Type B pancreatic cell (in vitro differentiated cells): ENCODE measurements at regions not wholly inside any gene's neighbourhood (a gene's known extent, or its start where the extent isn't known, plus 50 kb on each side); places are given as distances from the start of the nearest gene placed in this dataset.

Experiments used
- DNase-seq: peaks from one replicate; pipeline ENCODE4 v3.0.0; 2021; ENCODE audit warnings: mixed read lengths; ENCODE audit not compliant: unreplicated experiment; ENCODE audit errors: extremely low spot score
- H3K27ac Mint-ChIP-seq: 2 replicates; pipeline ENCODE4 v1.8.0; 2021; ENCODE audit warnings: mild to moderate bottlenecking, mixed read lengths
- H3K27me3 Mint-ChIP-seq: 2 replicates; pipeline ENCODE4 v1.8.0; 2021; ENCODE audit warnings: mixed read lengths
- H3K36me3 Mint-ChIP-seq: 2 replicates; pipeline ENCODE4 v1.8.0; 2021; ENCODE audit warnings: mixed read lengths
- H3K4me1 Mint-ChIP-seq: one replicate; pipeline ENCODE4 v1.8.0; 2021; ENCODE audit warnings: mixed read lengths; ENCODE audit not compliant: unreplicated experiment
- H3K4me3 Mint-ChIP-seq: 2 replicates; pipeline ENCODE4 v1.8.0; 2021; ENCODE audit warnings: mild to moderate bottlenecking, mixed read lengths
- H3K9me3 Mint-ChIP-seq: 2 replicates; pipeline ENCODE4 v1.8.0; 2021; ENCODE audit warnings: mixed read lengths
- TF ChIP-seq, protein P1 (sequence below): fragments of 200-600 bp; sonication (generic); conservative IDR thresholded peaks from 2 replicates; pipeline ENCODE4 v1.5.0; 2021; ENCODE audit warnings: antibody characterized with exemption, mild to moderate bottlenecking

DNA sequence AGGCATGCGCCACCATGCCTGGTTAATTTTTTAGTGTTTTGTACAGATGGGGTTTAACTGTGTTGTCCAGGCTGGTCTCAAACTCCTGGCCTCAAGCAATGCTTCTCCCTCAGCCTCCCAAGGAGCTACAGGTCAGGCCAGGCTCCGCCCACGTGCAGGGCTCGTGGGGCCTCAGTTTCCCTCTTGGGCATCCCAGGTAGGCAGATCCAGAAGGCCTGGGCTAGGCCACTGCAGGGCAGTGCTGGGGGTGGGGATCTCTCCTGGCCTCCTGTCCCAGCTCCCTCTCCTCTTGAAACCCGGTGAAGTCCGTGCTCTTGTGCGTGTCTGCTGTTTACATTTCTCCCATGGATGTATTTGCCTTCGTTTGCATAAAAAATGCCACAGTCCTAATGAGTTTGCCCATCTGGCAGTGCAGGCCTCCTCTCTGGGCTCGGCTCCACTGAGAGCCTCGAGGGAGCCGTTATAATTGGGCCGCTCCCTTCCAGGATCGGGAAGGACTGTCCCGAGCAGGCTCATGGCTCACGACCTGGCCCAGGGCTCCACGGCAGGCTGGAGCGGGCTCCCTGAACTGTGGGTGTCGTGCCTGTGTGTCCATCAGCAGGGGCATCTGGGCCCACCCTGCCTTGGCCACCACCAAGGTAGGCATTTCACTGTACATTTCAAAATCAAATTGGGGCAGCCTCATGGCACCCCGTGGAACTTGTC is 52.6 kb upstream of the RUFY1 start:
- no peak for DNase-seq
- Mint-ChIP-seq H3K4me1 (no peaks in the 10 kb centered on the region), H3K4me3 (no peak overlapping the region), H3K36me3 (no peaks in the 10 kb centered on the region), H3K27ac (no peak overlapping the region), H3K27me3 (no peaks in the 10 kb centered on the region), H3K9me3 (no peaks in the 10 kb centered on the region)
- TF ChIP-seq, protein P1, sequence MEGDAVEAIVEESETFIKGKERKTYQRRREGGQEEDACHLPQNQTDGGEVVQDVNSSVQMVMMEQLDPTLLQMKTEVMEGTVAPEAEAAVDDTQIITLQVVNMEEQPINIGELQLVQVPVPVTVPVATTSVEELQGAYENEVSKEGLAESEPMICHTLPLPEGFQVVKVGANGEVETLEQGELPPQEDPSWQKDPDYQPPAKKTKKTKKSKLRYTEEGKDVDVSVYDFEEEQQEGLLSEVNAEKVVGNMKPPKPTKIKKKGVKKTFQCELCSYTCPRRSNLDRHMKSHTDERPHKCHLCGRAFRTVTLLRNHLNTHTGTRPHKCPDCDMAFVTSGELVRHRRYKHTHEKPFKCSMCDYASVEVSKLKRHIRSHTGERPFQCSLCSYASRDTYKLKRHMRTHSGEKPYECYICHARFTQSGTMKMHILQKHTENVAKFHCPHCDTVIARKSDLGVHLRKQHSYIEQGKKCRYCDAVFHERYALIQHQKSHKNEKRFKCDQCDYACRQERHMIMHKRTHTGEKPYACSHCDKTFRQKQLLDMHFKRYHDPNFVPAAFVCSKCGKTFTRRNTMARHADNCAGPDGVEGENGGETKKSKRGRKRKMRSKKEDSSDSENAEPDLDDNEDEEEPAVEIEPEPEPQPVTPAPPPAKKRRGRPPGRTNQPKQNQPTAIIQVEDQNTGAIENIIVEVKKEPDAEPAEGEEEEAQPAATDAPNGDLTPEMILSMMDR, result no peak

GRCh38 chr5:179495906-179496455 is 54.4 kb upstream of the RUFY1 start:
- H3K4me3 Mint-ChIP-seq, result no peak overlapping the region
- TF ChIP-seq, protein P1, result no peak
- no peak overlapping the region for H3K27ac Mint-ChIP-seq
- no peaks in the 10 kb centered on the region for H3K4me1 Mint-ChIP-seq
- no peak for DNase-seq
- no peaks in the 10 kb centered on the region for H3K9me3 Mint-ChIP-seq
- H3K36me3 Mint-ChIP-seq, result no peaks in the 10 kb centered on the region
- no peaks in the 10 kb centered on the region for H3K27me3 Mint-ChIP-seq

DNA sequence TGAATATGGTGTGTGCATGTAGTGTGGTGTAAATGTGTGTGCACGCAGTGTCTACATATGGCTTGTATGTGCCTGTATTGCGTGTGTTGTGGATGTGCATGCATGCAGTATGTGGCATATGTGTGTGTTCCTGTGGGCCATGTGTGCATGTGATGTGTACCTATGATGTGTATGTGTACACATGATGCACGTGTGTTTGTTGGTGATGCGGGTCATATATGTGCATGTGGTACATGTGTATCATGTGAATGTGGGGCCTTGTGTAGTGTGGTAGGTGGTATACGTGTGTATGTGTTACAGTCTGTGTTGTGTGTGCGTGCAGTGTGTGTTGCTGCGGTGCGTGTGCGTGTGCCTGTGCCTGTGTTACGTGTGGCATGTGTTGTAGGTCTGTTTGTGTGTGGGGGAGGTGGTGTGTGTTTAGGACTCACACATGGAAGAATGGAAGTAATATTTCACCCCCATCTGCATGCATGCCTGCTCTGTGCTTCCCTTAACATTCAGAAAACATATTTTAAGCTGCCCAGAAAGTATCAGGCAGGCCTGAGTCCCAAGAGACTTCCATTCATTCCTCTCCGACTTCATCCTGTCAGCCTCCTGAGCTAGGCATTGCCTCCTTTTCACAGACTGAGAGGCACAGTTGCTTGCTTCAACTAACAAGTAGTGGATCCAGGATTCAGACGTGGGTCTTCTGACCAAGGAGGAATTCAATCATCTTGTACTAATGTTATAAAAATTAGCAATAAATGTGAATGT is 55.4 kb upstream of the RUFY1 start:
- no peaks in the 10 kb centered on the region for H3K36me3 Mint-ChIP-seq

GRCh38 chr5:179488975-179489374 is 61.4 kb upstream of the RUFY1 start:
- TF ChIP-seq, protein P1, result no peak
- no peak overlapping the region for H3K27ac Mint-ChIP-seq
- no peaks in the 10 kb centered on the region for H3K4me1 Mint-ChIP-seq
- DNase-seq, result no peak
- no peak overlapping the region for H3K4me3 Mint-ChIP-seq
- H3K27me3 Mint-ChIP-seq, result no peaks in the 10 kb centered on the region
- H3K36me3 Mint-ChIP-seq, result no peaks in the 10 kb centered on the region
- H3K9me3 Mint-ChIP-seq, result no peaks in the 10 kb centered on the region

More for the DNA sequence above, 55.4 kb upstream of the RUFY1 start:
- H3K27me3 Mint-ChIP-seq, result no peaks in the 10 kb centered on the region
- H3K27ac Mint-ChIP-seq, result no peak overlapping the region
- H3K9me3 Mint-ChIP-seq, result no peaks in the 10 kb centered on the region
- DNase-seq, result no peak
- TF ChIP-seq, protein P1, result no peak
- no peak overlapping the region for H3K4me3 Mint-ChIP-seq
- no peaks in the 10 kb centered on the region for H3K4me1 Mint-ChIP-seq

DNA sequence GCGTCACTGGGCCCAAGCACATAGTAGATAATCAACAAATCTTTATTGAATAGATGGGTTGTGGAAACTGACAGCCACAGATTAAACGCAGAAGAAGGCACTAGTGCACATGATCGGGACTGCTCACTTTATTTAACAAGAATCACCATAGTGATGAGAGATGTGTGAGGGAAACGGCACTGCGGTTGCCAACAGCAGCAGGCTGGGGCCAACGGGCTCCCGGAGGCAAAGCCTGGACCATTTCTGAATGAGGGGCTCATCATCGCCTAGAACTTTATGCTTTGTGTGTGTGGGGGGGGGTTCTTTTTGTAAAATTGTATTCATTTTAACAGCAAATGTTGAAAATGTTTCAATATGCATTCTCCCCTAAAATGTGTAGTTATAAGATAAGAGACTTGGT is 61.9 kb upstream of the RUFY1 start:
- no peak overlapping the region for H3K4me3 Mint-ChIP-seq
- TF ChIP-seq, protein P1, result no peak
- no peaks in the 10 kb centered on the region for H3K4me1 Mint-ChIP-seq
- no peak for DNase-seq
- H3K36me3 Mint-ChIP-seq, result no peaks in the 10 kb centered on the region
- H3K27me3 Mint-ChIP-seq, result no peaks in the 10 kb centered on the region
- H3K27ac Mint-ChIP-seq, result peak overlapping the region; percentile 43
- H3K9me3 Mint-ChIP-seq, result no peaks in the 10 kb centered on the region
